Neural cell (in vitro differentiated cells): ENCODE measurements at regions not wholly inside any gene's neighbourhood (a gene's known extent, or its start where the extent isn't known, plus 50 kb on each side); places are given as distances from the start of the nearest gene placed in this dataset.

Source experiments
- H2AFZ ChIP-seq: fragments of 200-600, 300-800 bp; sonication (generic), shearing (Covaris generic); 2 replicates; pipeline ENCODE4 v1.6.0; 2014; ENCODE audit warnings: low read depth, mild to moderate bottlenecking, antibody characterized with exemption, low read length, moderate library complexity
- H3F3A ChIP-seq: fragments of 200-600 bp; shearing (Covaris generic); 2 replicates; pipeline ENCODE4 v1.6.1; 2016; ENCODE audit warnings: mild to moderate bottlenecking, moderate library complexity, mixed read lengths, antibody characterized with exemption, low read length; ENCODE audit not compliant: insufficient read depth, poor library complexity, severe bottlenecking
- H3K27ac ChIP-seq: fragments of 200-600, 300-800 bp; sonication (generic), shearing (Covaris generic); 2 replicates; pipeline ENCODE4 v1.5.1; 2014; ENCODE audit warnings: mild to moderate bottlenecking, low read length, moderate library complexity
- H3K27me3 ChIP-seq: fragments of 300-800, 200-600 bp; sonication (generic), shearing (Covaris generic); 2 replicates; pipeline ENCODE4 v1.6.0; 2014; ENCODE audit warnings: mild to moderate bottlenecking, low read depth, low read length, moderate library complexity; ENCODE audit not compliant: insufficient read depth
- H3K36me3 ChIP-seq: fragments of 300-800, 200-600 bp; sonication (generic), shearing (Covaris generic); 2 replicates; pipeline ENCODE4 v1.5.1; 2014; ENCODE audit warnings: mild to moderate bottlenecking, antibody characterized with exemption, low read length, moderate library complexity; ENCODE audit not compliant: insufficient read depth
- H3K4me2 ChIP-seq: fragments of 300-800, 200-600 bp; sonication (generic), shearing (Covaris generic); 2 replicates; pipeline ENCODE4 v1.6.0; 2014; ENCODE audit warnings: mild to moderate bottlenecking, low read length
- H3K4me3 ChIP-seq: fragments of 300-800, 200-600 bp; sonication (generic), shearing (Covaris generic); 2 replicates; pipeline ENCODE4 v1.5.1; 2014; ENCODE audit warnings: mild to moderate bottlenecking, low read length, moderate library complexity
- H3K79me2 ChIP-seq: fragments of 200-600 bp; shearing (Covaris generic); replicated peaks from 2 replicates; pipeline ENCODE4 v1.6.0; 2014; ENCODE audit warnings: mild to moderate bottlenecking, low read length, moderate library complexity; ENCODE audit not compliant: insufficient read depth
- H3K9ac ChIP-seq: fragments of 300-800, 200-600 bp; sonication (generic), shearing (Covaris generic); 2 replicates; pipeline ENCODE4 v1.6.1; 2016; ENCODE audit warnings: mild to moderate bottlenecking, low read length, mixed read lengths
- H3K9me2 ChIP-seq: fragments of 200-600 bp; shearing (Covaris generic); 2 replicates; pipeline ENCODE4 v1.6.1; 2016; ENCODE audit warnings: mild to moderate bottlenecking, low read length, mixed read lengths; ENCODE audit not compliant: insufficient read depth
- H3K9me3 ChIP-seq: fragments of 200-600, 300-800 bp; sonication (generic), shearing (Covaris generic); 2 replicates; pipeline ENCODE4 v1.6.1; 2016; ENCODE audit warnings: mild to moderate bottlenecking, mixed run types, low read length, moderate library complexity, mixed read lengths
- H4K20me1 ChIP-seq: fragments of 200-600 bp; shearing (Covaris generic); 2 replicates; pipeline ENCODE4 v1.6.1; 2016; ENCODE audit warnings: mild to moderate bottlenecking, mixed run types; ENCODE audit not compliant: insufficient read depth
- CTCF ChIP-seq: fragments of 450-650 bp; IDR thresholded peaks from 2 replicates; pipeline ENCODE4 v1.5.1; 2014; ENCODE audit warnings: antibody characterized with exemption, mild to moderate bottlenecking, moderate library complexity; ENCODE audit not compliant: poor library complexity, severe bottlenecking
- EP300 ChIP-seq: fragments of 450-650 bp; conservative IDR thresholded peaks from 2 replicates; pipeline ENCODE4 v1.6.1; 2014; ENCODE audit warnings: antibody characterized with exemption, mild to moderate bottlenecking, moderate library complexity; ENCODE audit not compliant: poor library complexity, severe bottlenecking
- EZH2 ChIP-seq: fragments of 200-600, 300-800 bp; shearing (Covaris generic), sonication (generic); IDR thresholded peaks from 2 replicates; pipeline ENCODE4 v1.6.1; 2014; ENCODE audit warnings: antibody characterized with exemption, low read length, borderline replicate concordance, mild to moderate bottlenecking; ENCODE audit not compliant: insufficient read depth, poor library complexity, severe bottlenecking
- MXI1 ChIP-seq: fragments of 450-650 bp; conservative IDR thresholded peaks from 2 replicates; pipeline ENCODE4 v1.6.1; 2014; ENCODE audit warnings: antibody characterized with exemption, mild to moderate bottlenecking; ENCODE audit not compliant: poor library complexity, severe bottlenecking
- POLR2AphosphoS5 ChIP-seq: IDR thresholded peaks from 2 replicates; pipeline ENCODE4 v1.6.1; 2012
- RAD21 ChIP-seq: fragments of 450-650 bp; conservative IDR thresholded peaks from 2 replicates; pipeline ENCODE4 v1.6.1; 2014; ENCODE audit warnings: antibody characterized with exemption, mild to moderate bottlenecking, moderate library complexity
- REST ChIP-seq: IDR thresholded peaks from 2 replicates; pipeline ENCODE4 v1.6.1; 2012; ENCODE audit warnings: borderline replicate concordance
- SMC3 ChIP-seq: fragments of 450-650 bp; conservative IDR thresholded peaks from 2 replicates; pipeline ENCODE4 v1.6.1; 2014; ENCODE audit warnings: antibody characterized with exemption, mild to moderate bottlenecking, moderate library complexity; ENCODE audit not compliant: poor library complexity
- TAF1 ChIP-seq: IDR thresholded peaks from 2 replicates; pipeline ENCODE4 v1.6.1; 2012; ENCODE audit warnings: low read depth

- Histone ChIP-seq H3K4me2 (no peak overlapping the region), H3F3A (no peaks in the 10 kb centered on the region), H3K27me3 (no peaks in the 10 kb centered on the region), H3K4me3 (no peak overlapping the region), H3K9me3 (no peaks in the 10 kb centered on the region), H4K20me1 (no peaks in the 10 kb centered on the region), H2AFZ (no peak overlapping the region), H3K27ac (no peak overlapping the region), H3K9ac (no peak overlapping the region), H3K79me2 (no peaks in the 10 kb centered on the region), H3K9me2 (no peaks in the 10 kb centered on the region), H3K36me3 (no peaks in the 10 kb centered on the region)
- no peak for TF ChIP-seq EP300
Measured at GRCh38 chr2:187978356-187978755, 313.3 kb upstream of the GULP1 start.

GRCh38 chr2:187982668-187983067 is 309.0 kb upstream of the GULP1 start:
- H3F3A ChIP-seq: no peaks in the 10 kb centered on the region
- no peaks in the 10 kb centered on the region for H3K27me3 ChIP-seq
- no peaks in the 10 kb centered on the region for H3K79me2 ChIP-seq
- H3K9me3 ChIP-seq: no peaks in the 10 kb centered on the region
- H3K9ac ChIP-seq: no peak overlapping the region
- no peak overlapping the region for H3K27ac ChIP-seq
- H3K4me3 ChIP-seq: no peak overlapping the region
- H4K20me1 ChIP-seq: no peaks in the 10 kb centered on the region
- no peak overlapping the region for H3K4me2 ChIP-seq
- H2AFZ ChIP-seq: no peak overlapping the region
- no peaks in the 10 kb centered on the region for H3K36me3 ChIP-seq
- no peaks in the 10 kb centered on the region for H3K9me2 ChIP-seq
- TF ChIP-seq EZH2 (no peak), TAF1 (no peak), EP300 (no peak), SMC3 (no peak), MXI1 (no peak), CTCF (no peak), POLR2AphosphoS5 (no peak), REST (no peak), RAD21 (no peak)

- Histone ChIP-seq H3K9ac (no peak overlapping the region), H3K27me3 (no peaks in the 10 kb centered on the region), H3K27ac (no peak overlapping the region)
Measured at GRCh38 chr2:187985195-187985594, 306.5 kb upstream of the GULP1 start.

More at GRCh38 chr2:187985195-187985594, 306.5 kb upstream of the GULP1 start:
- no peak overlapping the region for H3K4me3 ChIP-seq
- TF ChIP-seq CTCF (no peak), MXI1 (no peak), EP300 (no peak), REST (no peak), POLR2AphosphoS5 (no peak), EZH2 (no peak), TAF1 (no peak), RAD21 (no peak), SMC3 (no peak)
- H3F3A ChIP-seq: no peaks in the 10 kb centered on the region
- H3K4me2 ChIP-seq: no peak overlapping the region
- H2AFZ ChIP-seq: no peak overlapping the region
- no peaks in the 10 kb centered on the region for H4K20me1 ChIP-seq
- no peaks in the 10 kb centered on the region for H3K36me3 ChIP-seq
- H3K9me3 ChIP-seq: no peaks in the 10 kb centered on the region
- H3K79me2 ChIP-seq: no peaks in the 10 kb centered on the region
- no peaks in the 10 kb centered on the region for H3K9me2 ChIP-seq
